OCI-M2 (cell line): ENCODE measurements at regions not wholly inside any gene's neighbourhood (a gene's known extent, or its start where the extent isn't known, plus 50 kb on each side); places are given as distances from the start of the nearest gene placed in this dataset.

Experiments used
- DNase-seq: peaks from one replicate; lab custom pipeline; 2025; ENCODE audit not compliant: unreplicated experiment; lab: John Stamatoyannopoulos, UW

- no peak for DNase-seq
Observed at GRCh38 chr21:31414263-31415000, 70.4 kb upstream of the TIAM1 start.

GRCh38 chr21:31413698-31414097 lies 69.6 kb upstream of the TIAM1 start:
- no peak for DNase-seq

DNA sequence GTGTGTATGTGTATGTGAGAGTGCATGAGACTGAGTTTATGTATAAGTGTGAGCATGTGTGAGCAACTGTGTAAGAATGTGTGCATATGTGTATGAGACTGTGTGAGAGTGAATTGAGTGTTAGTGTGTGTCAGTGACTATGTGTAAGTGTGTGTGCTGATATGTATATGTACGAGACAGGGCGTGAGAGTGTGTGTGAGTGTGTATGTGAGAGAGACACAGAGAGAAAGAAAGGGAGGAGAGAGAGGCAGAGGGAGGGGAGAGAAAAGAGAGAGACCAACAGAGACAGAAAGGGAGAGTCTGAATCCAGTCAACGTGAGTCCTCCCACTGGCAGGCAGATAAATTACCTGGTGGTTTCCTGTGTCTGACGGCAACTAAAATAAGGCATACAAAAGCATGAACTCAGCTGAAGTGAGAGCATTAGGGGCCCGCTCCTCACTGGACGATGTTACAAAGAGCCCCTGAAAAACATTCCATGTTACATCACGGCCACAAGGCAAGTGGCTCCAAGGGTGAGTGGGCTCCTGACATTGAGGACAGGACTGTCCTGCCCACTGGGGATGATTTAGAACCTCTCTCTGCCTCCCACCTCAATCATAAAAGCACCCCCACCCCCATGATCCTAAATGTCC lies 66.6 kb upstream of the TIAM1 start:
- no peak for DNase-seq

DNA sequence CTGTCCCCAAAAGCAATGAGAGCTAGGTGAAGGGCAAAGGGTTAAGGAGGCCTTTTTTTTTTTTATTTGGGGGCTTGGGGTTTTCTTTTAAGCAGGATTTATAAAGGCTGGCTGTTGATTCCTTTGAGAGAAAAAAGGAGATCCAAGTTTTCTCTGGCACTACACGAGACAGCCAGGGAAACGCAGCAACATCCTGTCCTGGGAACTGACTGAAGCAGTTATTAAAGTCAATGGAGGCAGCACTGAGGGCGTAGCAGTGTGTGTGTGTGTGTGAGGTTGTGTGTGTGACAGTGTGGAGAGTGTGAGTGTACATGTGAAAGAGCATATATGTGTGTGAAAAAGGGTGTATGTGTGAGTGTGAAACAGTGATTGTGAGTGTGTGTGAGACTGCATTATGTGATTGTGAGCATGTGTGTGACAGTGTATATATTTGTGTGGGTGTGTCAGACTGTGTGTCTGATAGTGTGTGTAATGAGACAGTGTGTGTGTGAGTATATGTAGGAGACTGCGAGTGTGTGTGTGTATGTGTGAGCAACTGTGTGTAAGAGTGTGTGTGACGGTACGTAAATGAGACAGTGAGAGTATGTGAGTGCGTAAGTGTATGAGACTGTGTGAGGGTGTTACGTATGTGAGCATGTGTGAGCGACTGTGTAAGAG lies 65.9 kb upstream of the TIAM1 start:
- DNase-seq = no peak

- no peak for DNase-seq
Observed at GRCh38 chr21:31408301-31409088, 64.4 kb upstream of the TIAM1 start.

GRCh38 chr21:31406510-31406909 lies 62.4 kb upstream of the TIAM1 start:
- DNase-seq = no peak

- no peak for DNase-seq
Observed at GRCh38 chr21:31405604-31406003, 61.5 kb upstream of the TIAM1 start.

GRCh38 chr21:31403596-31404333 lies 59.7 kb upstream of the TIAM1 start:
- DNase-seq = no peak

DNA sequence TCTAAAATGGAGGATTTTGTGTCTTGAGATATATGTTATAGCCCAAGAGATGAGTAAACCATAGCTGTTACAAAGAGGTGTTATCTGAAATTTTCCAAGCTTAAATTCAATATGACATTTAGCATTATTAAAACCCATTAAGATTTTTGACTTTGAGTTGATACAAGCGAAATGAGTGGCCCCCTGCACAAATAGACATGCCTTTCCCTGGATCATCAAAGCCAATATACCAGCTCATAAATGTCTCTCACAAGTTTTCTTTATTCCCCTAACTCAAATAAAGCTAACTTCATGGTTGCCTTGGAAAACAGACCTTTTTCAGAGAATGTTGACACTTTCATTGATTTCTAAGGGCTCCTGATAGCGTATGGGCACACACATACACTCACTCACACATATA lies 55.5 kb upstream of the TIAM1 start:
- no peak for DNase-seq

DNA sequence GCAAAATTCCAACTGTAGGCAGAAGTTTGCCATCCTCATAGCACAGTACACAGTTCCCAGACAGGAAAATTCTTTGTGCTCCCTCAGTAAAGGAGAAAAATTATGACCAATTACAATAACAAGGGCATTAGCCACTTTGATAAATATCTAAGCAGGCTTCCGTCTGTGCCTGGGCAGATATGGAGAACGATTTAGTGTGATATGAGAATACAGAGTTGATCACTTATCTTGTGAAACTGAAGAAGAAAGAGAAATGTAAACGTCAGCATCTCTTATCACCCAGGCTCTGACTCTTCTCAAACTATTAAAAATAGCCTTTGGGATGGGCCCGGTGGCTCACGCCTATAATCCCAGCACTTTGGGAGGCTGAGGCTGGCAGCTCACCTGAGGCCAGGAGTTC lies 54.5 kb upstream of the TIAM1 start:
- DNase-seq = no peak

DNA sequence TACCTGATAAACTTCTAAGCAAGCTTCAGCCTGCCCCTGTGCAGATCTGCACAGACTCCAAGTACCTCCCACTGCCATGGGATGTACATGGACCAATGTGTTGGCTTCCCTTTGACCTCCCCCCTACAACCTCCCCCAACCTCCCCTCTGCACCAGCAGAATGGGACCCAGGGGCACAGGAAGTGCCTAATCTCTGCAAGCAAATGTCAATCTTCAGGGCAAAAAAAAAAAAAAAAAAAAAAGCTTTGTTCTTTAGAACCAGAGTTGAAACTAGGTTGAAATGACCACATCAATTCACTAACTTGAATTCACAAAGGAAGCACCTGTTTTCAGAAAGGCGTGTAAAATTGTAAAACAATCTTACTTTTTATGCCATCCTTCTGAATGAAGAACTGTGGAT lies 53.9 kb upstream of the TIAM1 start:
- DNase-seq = no peak

DNA sequence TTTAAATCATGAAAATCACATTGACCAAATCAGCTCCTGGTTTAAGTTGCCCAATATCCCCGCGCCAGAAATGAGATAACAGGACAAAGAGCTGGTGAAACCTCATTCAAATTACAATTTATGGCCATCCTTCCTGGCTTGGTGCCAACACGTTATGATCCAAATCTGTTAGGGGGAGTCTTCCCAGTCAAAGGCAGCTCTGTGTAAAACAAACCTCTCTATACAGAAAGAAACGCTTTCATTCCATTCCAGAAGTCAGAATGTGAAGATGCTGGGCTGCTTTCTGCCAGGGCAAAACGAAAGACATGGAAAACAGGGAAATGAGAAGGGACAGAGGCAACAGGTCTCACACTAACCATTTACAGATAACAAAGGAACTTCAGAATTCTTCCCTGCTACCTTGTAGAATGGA lies 53.5 kb upstream of the TIAM1 start:
- no peak for DNase-seq

GRCh38 chr21:31397030-31397429 lies 53.0 kb upstream of the TIAM1 start:
- no peak for DNase-seq

GRCh38 chr21:31396399-31396798 lies 52.3 kb upstream of the TIAM1 start:
- DNase-seq = no peak

DNA sequence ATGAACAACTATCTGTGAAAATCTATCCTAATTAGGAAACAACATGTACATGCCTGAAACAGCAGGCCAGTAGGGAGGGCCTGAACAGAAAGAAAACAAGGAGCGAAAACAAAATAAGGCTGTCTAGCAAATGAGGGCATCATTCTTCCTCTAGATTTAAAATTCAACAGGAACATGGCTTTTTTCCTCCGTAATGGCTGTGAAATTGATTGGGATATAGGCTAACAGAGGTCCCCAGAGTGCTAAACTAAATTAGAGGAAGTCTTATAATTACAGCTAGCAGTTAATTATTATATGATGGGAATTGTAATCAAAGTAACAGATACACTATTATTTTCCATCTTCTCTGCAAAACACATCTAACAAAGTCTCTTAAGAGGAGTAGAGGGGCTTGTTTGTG lies 51.7 kb upstream of the TIAM1 start:
- no peak for DNase-seq

DNA sequence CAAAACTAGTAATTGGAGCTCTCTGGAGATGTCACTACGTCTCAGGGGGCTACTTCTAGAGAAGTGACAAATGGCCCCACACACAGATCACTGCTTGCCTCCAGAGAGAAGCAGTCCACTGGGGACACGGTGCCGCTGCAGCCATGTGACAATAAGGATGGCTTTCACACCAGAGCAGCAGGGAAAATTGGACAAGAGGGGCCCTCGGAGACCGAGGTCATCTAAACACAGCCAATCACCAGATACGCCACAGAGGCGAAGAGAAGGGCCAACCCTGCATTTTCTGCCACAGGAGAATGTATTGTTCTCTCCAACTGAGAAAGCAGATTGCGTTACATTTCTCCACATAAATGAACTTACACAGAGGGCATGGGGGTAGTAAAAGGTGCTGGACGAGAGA lies 51.2 kb upstream of the TIAM1 start:
- no peak for DNase-seq

- DNase-seq = no peak
Observed at GRCh38 chr21:31394309-31394708, 50.2 kb upstream of the TIAM1 start.
